ENCODE measurements at regions not wholly inside any gene's neighbourhood (a gene's known extent, or its start where the extent isn't known, plus 50 kb on each side); places are given as distances from the start of the nearest gene placed in this dataset.

DNA sequence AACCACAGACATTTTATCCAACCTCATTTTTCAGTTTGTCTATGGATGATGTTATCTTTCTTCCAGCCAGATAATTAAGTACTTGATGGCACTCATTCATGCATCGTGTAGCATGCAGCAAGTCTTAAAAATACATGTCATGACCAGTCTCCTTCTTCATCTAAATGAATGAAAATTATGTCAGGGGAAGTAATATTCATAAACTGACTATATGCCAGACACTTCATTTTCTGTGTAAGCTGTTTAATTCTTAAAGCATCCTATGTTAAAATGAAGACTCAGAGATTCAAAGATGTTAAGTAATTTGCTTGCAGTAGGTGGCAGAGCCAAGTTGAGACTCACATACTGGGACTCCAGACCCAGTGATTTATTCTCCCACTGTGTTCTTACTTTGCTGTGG is 181.7 kb upstream of the CD180 start:
- peaks cover 0 to 5% (median 0%) of the 10 kb centered on the region in 11 donors for H3K9me3 Mint-ChIP-seq
- intact Hi-C loops (cut with micrococcal nuclease), result no loop called here
- H3K36me3 ChIP-seq (ENCODE audit: control insufficient read depth in 2 of 3, insufficient read depth in 3 of 3, low read length in 3 of 3), result no peaks in the 10 kb centered on the region
- no peaks in the 10 kb centered on the region for H3K36me3 Mint-ChIP-seq
- H3K27ac ChIP-seq (ENCODE audit: low read depth, low read length), result no peak overlapping the region
- H3K27ac Mint-ChIP-seq, result no peak overlapping the region
- no peak overlapping the region for H3K4me3 ChIP-seq (ENCODE audit: low read length)
- ChIA-PET CTCF (no interaction called here), POLR2A (no interaction called here)
- no peak for DNase-seq
- no peak for ATAC-seq
- no peaks in the 10 kb centered on the region for H3K27me3 ChIP-seq (ENCODE audit: control insufficient read depth in 2 of 2, insufficient read depth in 2 of 2, low read length in 2 of 2)
- peaks cover 0 to 22% (median 0%) of the 10 kb centered on the region in 5 donors for H3K27me3 Mint-ChIP-seq
- peaks cover 0 to 1% (median 0%) of the 10 kb centered on the region in 7 donors for H3K4me1 Mint-ChIP-seq
- H3K9me3 ChIP-seq (ENCODE audit: control insufficient read depth in 2 of 3, low read length in 3 of 3), result no peaks in the 10 kb centered on the region
- H3K4me3 Mint-ChIP-seq, result no peak overlapping the region
- H3K4me1 ChIP-seq (ENCODE audit: control insufficient read depth in 2 of 2, insufficient read depth in 2 of 2, low read length in 2 of 2), result no peaks in the 10 kb centered on the region

GRCh38 chr5:67377631-67378030 is 181.0 kb upstream of the CD180 start:
- H3K4me3 Mint-ChIP-seq, result no peak overlapping the region
- Histone ChIP-seq H3K4me3 (ENCODE audit: low read length) (no peak overlapping the region), H3K9me3 (ENCODE audit: control insufficient read depth in 2 of 3, low read length in 3 of 3) (no peaks in the 10 kb centered on the region), H3K27me3 (ENCODE audit: control insufficient read depth in 2 of 2, insufficient read depth in 2 of 2, low read length in 2 of 2) (no peaks in the 10 kb centered on the region), H3K4me1 (ENCODE audit: control insufficient read depth in 2 of 2, insufficient read depth in 2 of 2, low read length in 2 of 2) (no peaks in the 10 kb centered on the region), H3K36me3 (ENCODE audit: control insufficient read depth in 2 of 3, insufficient read depth in 3 of 3, low read length in 3 of 3) (no peaks in the 10 kb centered on the region), H3K27ac (ENCODE audit: low read depth, low read length) (no peak overlapping the region)
- ChIA-PET CTCF (no interaction called here), POLR2A (no interaction called here)
- ATAC-seq (no peak), DNase-seq (no peak)
- H3K36me3 Mint-ChIP-seq, result no peaks in the 10 kb centered on the region
- H3K4me1 Mint-ChIP-seq, result peaks cover 0 to 1% (median 0%) of the 10 kb centered on the region in 7 donors
- peaks cover 0 to 3% (median 0%) of the 10 kb centered on the region in 11 donors for H3K9me3 Mint-ChIP-seq
- peaks cover 0 to 17% (median 0%) of the 10 kb centered on the region in 5 donors for H3K27me3 Mint-ChIP-seq
- intact Hi-C loops (cut with micrococcal nuclease), result no loop called here
- no peak overlapping the region for H3K27ac Mint-ChIP-seq

- intact Hi-C loops (cut with micrococcal nuclease), result no loop called here
- Mint-ChIP-seq H3K9me3 (no peaks in the 10 kb centered on the region), H3K4me3 (no peak overlapping the region), H3K4me1 (peaks cover 0 to 1% (median 0%) of the 10 kb centered on the region in 7 donors), H3K27me3 (peaks cover 0 to 14% (median 0%) of the 10 kb centered on the region in 5 donors), H3K36me3 (no peaks in the 10 kb centered on the region), H3K27ac (no peak overlapping the region)
- H3K4me3 ChIP-seq (ENCODE audit: low read length), result no peak overlapping the region
- no peaks in the 10 kb centered on the region for H3K36me3 ChIP-seq (ENCODE audit: control insufficient read depth in 2 of 3, insufficient read depth in 3 of 3, low read length in 3 of 3)
- POLR2A ChIA-PET, result no interaction called here
- H3K27ac ChIP-seq (ENCODE audit: low read depth, low read length), result no peak overlapping the region
- ATAC-seq (no peak), DNase-seq (no peak)
- no peaks in the 10 kb centered on the region for H3K27me3 ChIP-seq (ENCODE audit: control insufficient read depth in 2 of 2, insufficient read depth in 2 of 2, low read length in 2 of 2)
- CTCF ChIA-PET, result no interaction called here
- H3K9me3 ChIP-seq (ENCODE audit: control insufficient read depth in 2 of 3, low read length in 3 of 3), result no peaks in the 10 kb centered on the region
- H3K4me1 ChIP-seq (ENCODE audit: control insufficient read depth in 2 of 2, insufficient read depth in 2 of 2, low read length in 2 of 2), result no peaks in the 10 kb centered on the region
These were observed 179.0 kb upstream of the CD180 start for GRCh38 chr5:67375606-67376005.

DNA sequence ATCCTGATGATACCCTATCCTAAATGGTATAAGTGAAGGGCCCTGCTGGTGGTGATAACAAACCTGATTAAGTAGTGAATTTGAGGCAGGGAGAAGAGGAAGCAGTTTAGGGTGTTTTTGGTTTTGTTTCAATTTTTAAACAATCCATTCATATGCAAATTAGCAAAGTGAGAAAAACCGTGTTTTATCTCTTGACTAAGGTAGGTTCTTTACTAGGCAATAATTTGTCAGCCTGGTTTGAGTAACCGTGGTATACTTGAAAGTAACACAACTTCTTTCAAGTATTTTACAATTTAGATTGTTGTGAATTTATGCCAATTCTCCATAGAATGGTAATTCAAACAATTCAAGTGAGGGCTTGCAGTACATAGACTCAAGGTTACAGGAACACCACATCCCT is 177.8 kb upstream of the CD180 start:
- Mint-ChIP-seq H3K27me3 (peaks cover 0 to 8% (median 4%) of the 10 kb centered on the region in 5 donors), H3K36me3 (no peaks in the 10 kb centered on the region), H3K27ac (no peak overlapping the region), H3K9me3 (no peaks in the 10 kb centered on the region), H3K4me1 (peaks cover 0 to 1% (median 0%) of the 10 kb centered on the region in 7 donors), H3K4me3 (no peak overlapping the region)
- ATAC-seq, result no peak
- Histone ChIP-seq H3K27ac (ENCODE audit: low read depth, low read length) (no peak overlapping the region), H3K36me3 (ENCODE audit: control insufficient read depth in 2 of 3, insufficient read depth in 3 of 3, low read length in 3 of 3) (no peaks in the 10 kb centered on the region), H3K4me1 (ENCODE audit: control insufficient read depth in 2 of 2, insufficient read depth in 2 of 2, low read length in 2 of 2) (no peaks in the 10 kb centered on the region), H3K9me3 (ENCODE audit: control insufficient read depth in 2 of 3, low read length in 3 of 3) (no peaks in the 10 kb centered on the region), H3K27me3 (ENCODE audit: control insufficient read depth in 2 of 2, insufficient read depth in 2 of 2, low read length in 2 of 2) (peaks cover 0 to 3% of the 10 kb centered on the region in 2 donors), H3K4me3 (ENCODE audit: low read length) (no peak overlapping the region)
- ChIA-PET CTCF (no interaction called here), POLR2A (no interaction called here)
- intact Hi-C loops (cut with micrococcal nuclease), result no loop called here
- no peak for DNase-seq

GRCh38 chr5:67373518-67373917 is 176.9 kb upstream of the CD180 start:
- Histone ChIP-seq H3K4me1 (ENCODE audit: control insufficient read depth in 2 of 2, insufficient read depth in 2 of 2, low read length in 2 of 2) (no peaks in the 10 kb centered on the region), H3K36me3 (ENCODE audit: control insufficient read depth in 2 of 3, insufficient read depth in 3 of 3, low read length in 3 of 3) (no peaks in the 10 kb centered on the region), H3K27ac (ENCODE audit: low read depth, low read length) (no peak overlapping the region), H3K27me3 (ENCODE audit: control insufficient read depth in 2 of 2, insufficient read depth in 2 of 2, low read length in 2 of 2) (peaks cover 0 to 4% of the 10 kb centered on the region in 2 donors), H3K4me3 (ENCODE audit: low read length) (no peak overlapping the region), H3K9me3 (ENCODE audit: control insufficient read depth in 2 of 3, low read length in 3 of 3) (no peaks in the 10 kb centered on the region)
- Mint-ChIP-seq H3K9me3 (no peaks in the 10 kb centered on the region), H3K4me1 (peaks cover 0 to 1% (median 0%) of the 10 kb centered on the region in 7 donors), H3K27me3 (peaks cover 0 to 9% (median 4%) of the 10 kb centered on the region in 5 donors), H3K4me3 (no peak overlapping the region), H3K27ac (no peak overlapping the region), H3K36me3 (no peaks in the 10 kb centered on the region)
- DNase-seq (no peak), ATAC-seq (no peak)
- ChIA-PET CTCF (no interaction called here), POLR2A (no interaction called here)
- intact Hi-C loops (cut with micrococcal nuclease), result no loop called here

DNA sequence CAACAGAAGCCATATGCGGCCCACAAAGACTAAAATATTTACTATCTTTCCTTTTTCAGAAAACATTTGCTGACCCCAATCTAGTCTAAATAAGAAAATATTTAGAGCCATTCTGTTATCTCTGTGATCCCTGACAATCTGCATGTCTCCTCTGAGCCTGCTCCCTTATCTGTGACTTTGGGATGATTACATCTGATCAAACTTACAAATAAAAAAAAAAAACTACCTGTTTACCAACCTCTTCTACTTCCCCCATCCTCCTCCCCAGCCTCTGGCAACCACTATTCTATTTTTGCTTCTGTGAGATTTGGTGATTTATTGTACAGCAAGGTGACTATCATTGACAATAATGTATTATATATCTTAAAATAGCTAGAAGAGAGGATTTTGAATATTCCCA is 176.3 kb upstream of the CD180 start:
- H3K27me3 Mint-ChIP-seq, result peaks cover 0 to 11% (median 5%) of the 10 kb centered on the region in 5 donors
- H3K27ac ChIP-seq (ENCODE audit: low read depth, low read length), result no peak overlapping the region

DNA sequence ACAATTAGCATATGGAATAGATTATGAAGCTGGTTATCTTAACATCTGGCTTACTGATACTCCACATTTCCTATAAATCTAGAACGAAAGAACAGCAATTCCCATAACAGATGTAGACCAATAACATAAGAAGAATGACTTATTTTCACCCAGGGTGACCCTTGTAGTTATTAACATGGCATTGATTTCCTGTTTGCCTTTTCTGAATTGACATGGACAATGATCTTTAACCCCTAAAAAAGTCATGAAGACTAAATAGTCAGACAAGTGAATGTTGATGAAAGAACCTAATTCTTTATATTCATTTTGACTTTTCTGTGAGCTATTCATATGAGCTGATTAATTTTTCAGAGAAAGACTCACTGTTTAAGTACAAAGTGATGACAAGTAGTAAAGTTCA is 175.3 kb upstream of the CD180 start:
- peaks cover 0 to 11% (median 5%) of the 10 kb centered on the region in 5 donors for H3K27me3 Mint-ChIP-seq
- DNase-seq (no peak), ATAC-seq (no peak)
- intact Hi-C loops (cut with micrococcal nuclease), result no loop called here
- H3K4me1 Mint-ChIP-seq, result peaks cover 0 to 1% (median 0%) of the 10 kb centered on the region in 7 donors
- Histone ChIP-seq H3K4me3 (ENCODE audit: low read length) (no peak overlapping the region), H3K27ac (ENCODE audit: low read depth, low read length) (no peak overlapping the region), H3K4me1 (ENCODE audit: control insufficient read depth in 2 of 2, insufficient read depth in 2 of 2, low read length in 2 of 2) (no peaks in the 10 kb centered on the region), H3K27me3 (ENCODE audit: control insufficient read depth in 2 of 2, insufficient read depth in 2 of 2, low read length in 2 of 2) (peaks cover 0 to 4% of the 10 kb centered on the region in 2 donors), H3K36me3 (ENCODE audit: control insufficient read depth in 2 of 3, insufficient read depth in 3 of 3, low read length in 3 of 3) (no peaks in the 10 kb centered on the region), H3K9me3 (ENCODE audit: control insufficient read depth in 2 of 3, low read length in 3 of 3) (no peaks in the 10 kb centered on the region)
- no peak overlapping the region for H3K4me3 Mint-ChIP-seq
- H3K9me3 Mint-ChIP-seq, result no peaks in the 10 kb centered on the region
- no peaks in the 10 kb centered on the region for H3K36me3 Mint-ChIP-seq
- POLR2A ChIA-PET, result no interaction called here
- no peak overlapping the region for H3K27ac Mint-ChIP-seq
- CTCF ChIA-PET, result no interaction called here

More for the DNA sequence above, 176.3 kb upstream of the CD180 start:
- Histone ChIP-seq H3K27me3 (ENCODE audit: control insufficient read depth in 2 of 2, insufficient read depth in 2 of 2, low read length in 2 of 2) (peaks cover 0 to 4% of the 10 kb centered on the region in 2 donors), H3K4me3 (ENCODE audit: low read length) (no peak overlapping the region), H3K9me3 (ENCODE audit: control insufficient read depth in 2 of 3, low read length in 3 of 3) (no peaks in the 10 kb centered on the region), H3K4me1 (ENCODE audit: control insufficient read depth in 2 of 2, insufficient read depth in 2 of 2, low read length in 2 of 2) (no peaks in the 10 kb centered on the region), H3K36me3 (ENCODE audit: control insufficient read depth in 2 of 3, insufficient read depth in 3 of 3, low read length in 3 of 3) (no peaks in the 10 kb centered on the region)
- H3K4me3 Mint-ChIP-seq, result no peak overlapping the region
- no peak for DNase-seq
- no peak overlapping the region for H3K27ac Mint-ChIP-seq
- POLR2A ChIA-PET, result no interaction called here
- H3K36me3 Mint-ChIP-seq, result no peaks in the 10 kb centered on the region
- no peaks in the 10 kb centered on the region for H3K9me3 Mint-ChIP-seq
- H3K4me1 Mint-ChIP-seq, result peaks cover 0 to 1% (median 0%) of the 10 kb centered on the region in 7 donors
- no peak for ATAC-seq
- intact Hi-C loops (cut with micrococcal nuclease), result no loop called here
- CTCF ChIA-PET, result no interaction called here
